MCF 10A (cell line): ENCODE measurements at regions not wholly inside any gene's neighbourhood (a gene's known extent, or its start where the extent isn't known, plus 50 kb on each side); places are given as distances from the start of the nearest gene placed in this dataset.

Experiments used
- BruUV-seq: library from RNA; stranded (reverse); fragments of 400-500 nt; replicated peaks from 2 replicates; lab custom pipeline; 2021; lab: Mats Ljungman, UMichigan
- CTCF ChIA-PET: fragments of 300-600 bp; sonication (Branson Sonifier 250); formaldehyde crosslinking; extraction: SDS; loops from one replicate; lab custom pipeline; 2021; ENCODE audit warnings: antibody characterized with exemption, inconsistent platforms; lab: Yijun Ruan, JAX
- POLR2A ChIA-PET: fragments of 300-600, 350-650 bp; sonication (Branson Sonifier 250); formaldehyde crosslinking; extraction: SDS; loops from one replicate; lab custom pipeline; 2020; ENCODE audit warnings: antibody characterized with exemption, inconsistent platforms; lab: Yijun Ruan, JAX
- DNase-seq: peaks from one replicate; pipeline ENCODE4 v3.0.0-alpha.2; 2018; ENCODE audit not compliant: unreplicated experiment
- H3K27ac Mint-ChIP-seq: one replicate; pipeline ENCODE4 v1.8.0; 2022; ENCODE audit warnings: mild to moderate bottlenecking, low read depth, mixed read lengths; ENCODE audit not compliant: unreplicated experiment
- H3K27me3 Mint-ChIP-seq: one replicate; pipeline ENCODE4 v1.8.0; 2022; ENCODE audit warnings: mixed read lengths; ENCODE audit not compliant: insufficient read depth, unreplicated experiment
- H3K36me3 Mint-ChIP-seq: one replicate; pipeline ENCODE4 v1.8.0; 2022; ENCODE audit warnings: mild to moderate bottlenecking, moderate library complexity, mixed read lengths; ENCODE audit not compliant: insufficient read depth, unreplicated experiment
- H3K4me1 Mint-ChIP-seq: one replicate; pipeline ENCODE4 v1.8.0; 2022; ENCODE audit warnings: mixed read lengths; ENCODE audit not compliant: insufficient read depth, unreplicated experiment
- H3K4me3 Mint-ChIP-seq: one replicate; pipeline ENCODE4 v1.8.0; 2022; ENCODE audit warnings: mild to moderate bottlenecking, moderate library complexity, mixed read lengths; ENCODE audit not compliant: unreplicated experiment
- H3K9me3 Mint-ChIP-seq: one replicate; pipeline ENCODE4 v1.8.0; 2022; ENCODE audit warnings: mixed read lengths; ENCODE audit not compliant: unreplicated experiment
- CTCF ChIP-seq: fragments of 200-600 bp; IDR thresholded peaks from one replicate; pipeline ENCODE4 v1.8.0; 2022; ENCODE audit warnings: antibody characterized with exemption, mild to moderate bottlenecking; ENCODE audit not compliant: unreplicated experiment
- intact Hi-C: fragments of 100-400 bp; cut with micrococcal nuclease; formaldehyde crosslinking; loops from 2 replicates; pipeline ENCODE4 v1.14.1; 2022

GRCh38 chr20:11544029-11544678 lies 373.5 kb upstream of the BTBD3 start:
- Mint-ChIP-seq H3K9me3 (no peaks in the 10 kb centered on the region), H3K27ac (no peak overlapping the region), H3K36me3 (no peaks in the 10 kb centered on the region), H3K4me1 (no peaks in the 10 kb centered on the region), H3K4me3 (no peak overlapping the region), H3K27me3 (no peaks in the 10 kb centered on the region)
- ChIA-PET POLR2A (interaction anchor here (0.7 to 2.0 kb wide), 7 partner anchors 14 to 1109 kb away, joined by 3 to 6 read pairs (median 5); partner anchors contain the start of gene SLX4IP), CTCF (interaction anchor here (0.6 to 2.7 kb wide), 78 partner anchors 9 to 1934 kb away, joined by 3 to 22 read pairs (median 4); partner anchors contain the start of gene MKKS)
- intact Hi-C loops: loop anchor here (1.0 to 10.0 kb wide), 9 partner anchors 270 to 1929 kb away; no protein-coding TSS in a partner anchor
- no TSS peak for BruUV-seq
- DNase-seq: peak; percentile 75
- TF ChIP-seq CTCF: peak; percentile 73

GRCh38 chr20:11546939-11547338 lies 370.8 kb upstream of the BTBD3 start:
- Mint-ChIP-seq H3K4me3 (no peak overlapping the region), H3K27me3 (no peaks in the 10 kb centered on the region), H3K36me3 (no peaks in the 10 kb centered on the region), H3K27ac (no peak overlapping the region), H3K9me3 (no peaks in the 10 kb centered on the region), H3K4me1 (peaks cover 7% of the 10 kb centered on the region)
- no TSS peak for BruUV-seq
- DNase-seq: no peak
- intact Hi-C loops: loop anchor here (10.0 kb wide), 2 partner anchors 682 to 1932 kb away; no protein-coding TSS in a partner anchor
- ChIA-PET POLR2A (interaction anchor here (1.1 kb wide), 1 partner anchor 1113 kb away, joined by 3 read pairs; the partner anchor contains the start of gene MKKS), CTCF (interaction anchor here (0.8 to 1.1 kb wide), 4 partner anchors 8 to 1565 kb away, joined by 3 to 5 read pairs (median 4); no protein-coding TSS in a partner anchor)
- TF ChIP-seq CTCF: no peak

GRCh38 chr20:11549172-11550103 lies 368.3 kb upstream of the BTBD3 start:
- Mint-ChIP-seq H3K4me3 (no peak overlapping the region), H3K27ac (no peak overlapping the region), H3K36me3 (no peaks in the 10 kb centered on the region), H3K27me3 (no peaks in the 10 kb centered on the region), H3K4me1 (peaks cover 15% of the 10 kb centered on the region), H3K9me3 (no peaks in the 10 kb centered on the region)
- no peak for TF ChIP-seq CTCF
- ChIA-PET CTCF (interaction anchor here (0.6 to 1.2 kb wide), 9 partner anchors 8 to 1568 kb away, joined by 3 to 6 read pairs (median 3); no protein-coding TSS in a partner anchor), POLR2A (interaction anchor here (0.6 to 1.0 kb wide), 2 partner anchors 424 to 1116 kb away, joined by 3 read pairs; partner anchors contain the start of gene MKKS)
- intact Hi-C loops: loop anchor here (10.0 kb wide), 3 partner anchors 685 to 1935 kb away; no protein-coding TSS in a partner anchor
- no TSS peak for BruUV-seq
- no peak for DNase-seq
